H1 (cell line): ENCODE measurements at regions not wholly inside any gene's neighbourhood (a gene's known extent, or its start where the extent isn't known, plus 50 kb on each side); places are given as distances from the start of the nearest gene placed in this dataset.

Source experiments
- CHD1 ChIP-seq: IDR thresholded peaks from 2 replicates; pipeline ENCODE4 v1.6.1; 2012; ENCODE audit warnings: low read depth, low read length, improper control_type of control experiment
- JUN ChIP-seq: IDR thresholded peaks from 2 replicates; pipeline ENCODE4 v1.6.1; 2011; ENCODE audit warnings: low read depth, mild to moderate bottlenecking, improper control_type of control experiment, low read length
- KDM4A ChIP-seq: IDR thresholded peaks from one replicate; pipeline ENCODE4 v1.7.1; 2012; ENCODE audit warnings: low read depth, mild to moderate bottlenecking, moderate library complexity, low read length, inconsistent platforms; ENCODE audit not compliant: severe bottlenecking
- KDM5A ChIP-seq: fragments of 200-600 bp; IDR thresholded peaks from 2 replicates; pipeline ENCODE4 v1.7.1; 2012; ENCODE audit warnings: mild to moderate bottlenecking, low read length, inconsistent platforms, mixed read lengths
- PHF8 ChIP-seq: fragments of 200-600 bp; sonication (generic); conservative IDR thresholded peaks from 2 replicates; pipeline ENCODE4 v1.7.1; 2012; ENCODE audit warnings: low read depth, mild to moderate bottlenecking, inconsistent platforms, low read length, moderate library complexity
- POU5F1 ChIP-seq: IDR thresholded peaks from 2 replicates; pipeline ENCODE4 v1.6.1; 2011; ENCODE audit warnings: low read depth, mild to moderate bottlenecking, low read length, moderate library complexity
- RNF2 ChIP-seq: fragments of 200-900, 300-1000 bp; sonication (generic); IDR thresholded peaks from 2 replicates; pipeline ENCODE4 v1.7.1; 2016; ENCODE audit warnings: borderline replicate concordance, low read depth, mild to moderate bottlenecking, antibody characterized with exemption, low read length; ENCODE audit not compliant: poor library complexity, severe bottlenecking; ENCODE audit errors: missing control alignments
- YY1 ChIP-seq: IDR thresholded peaks from 2 replicates; pipeline ENCODE4 v1.6.1; 2011; ENCODE audit warnings: low read depth, mild to moderate bottlenecking, low read length

GRCh38 chr4:96356591-96357370 lies 516.9 kb downstream of the PDHA2 start (continued):
- TF ChIP-seq PHF8 (no peak), KDM4A (no peak), YY1 (no peak), JUN (no peak), CHD1 (no peak), POU5F1 (no peak), RNF2 (no peak), KDM5A (no peak)
